ENCODE measurements at regions not wholly inside any gene's neighbourhood (a gene's known extent, or its start where the extent isn't known, plus 50 kb on each side); places are given as distances from the start of the nearest gene placed in this dataset.

DNA sequence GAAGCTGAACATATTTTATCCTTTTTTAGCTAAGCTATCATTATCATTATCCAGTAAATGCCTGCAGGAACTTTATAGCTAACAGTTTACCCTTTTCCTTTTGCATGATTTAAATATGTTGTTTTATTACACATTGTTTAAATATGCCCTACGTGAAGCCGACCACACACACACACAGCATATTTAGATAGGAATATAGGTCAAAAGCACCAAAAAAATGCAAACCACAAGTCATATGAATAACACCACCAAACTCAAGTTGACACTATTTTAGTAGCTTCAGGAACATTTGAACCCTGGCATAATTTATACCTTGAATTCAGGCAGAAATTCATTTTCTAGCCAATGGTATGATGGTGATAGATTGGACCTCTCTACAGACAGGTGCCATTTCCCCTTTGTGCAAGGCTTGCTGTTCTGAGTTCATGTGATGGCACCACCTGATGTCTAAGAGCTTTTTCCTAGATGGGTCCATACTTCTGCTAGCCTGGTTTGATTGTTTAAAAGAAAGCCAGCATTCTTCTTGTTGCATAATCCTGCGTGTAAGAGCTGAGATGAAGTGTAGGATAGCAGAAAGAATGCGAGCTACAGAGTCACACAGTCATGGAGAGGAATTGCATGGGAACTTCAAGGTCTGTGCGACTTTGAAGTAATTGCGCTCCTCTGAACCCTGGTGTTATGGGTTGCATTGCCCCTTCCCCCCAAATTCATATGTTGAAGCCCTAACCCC is 454.8 kb upstream of the SOX5 start:
- TF ChIP-seq EZH2 (IDR thresholded peaks at IDR 0.05; ENCODE audit: low read length, unreplicated experiment) = no peak
- TF ChIP-seq CTCF (conservative IDR thresholded peaks at IDR 0.05; ENCODE audit: low read depth, low read length) = no peak

All from PC-3 (cell line).